GM12891 (cell line): ENCODE measurements at regions not wholly inside any gene's neighbourhood (a gene's known extent, or its start where the extent isn't known, plus 50 kb on each side); places are given as distances from the start of the nearest gene placed in this dataset.

ENCODE experiments used
- PAX5 ChIP-seq: IDR thresholded peaks from 2 replicates; pipeline ENCODE4 v1.6.1; 2011; ENCODE audit warnings: low read length, moderate library complexity, mild to moderate bottlenecking; ENCODE audit not compliant: insufficient read depth, severe bottlenecking
- POLR2A ChIP-seq: IDR thresholded peaks from 2 replicates; pipeline ENCODE4 v1.6.1; 2011; ENCODE audit warnings: low read depth, low read length, control low read depth
- POLR2AphosphoS5 ChIP-seq: IDR thresholded peaks from 2 replicates; pipeline ENCODE4 v1.6.1; 2011; ENCODE audit warnings: low read depth, low read length, control low read depth
- POU2F2 ChIP-seq: IDR thresholded peaks from 2 replicates; pipeline ENCODE4 v1.6.1; 2011; ENCODE audit warnings: low read depth, mild to moderate bottlenecking, control low read depth, low read length, moderate library complexity
- SPI1 ChIP-seq: IDR thresholded peaks from 2 replicates; pipeline ENCODE4 v1.6.1; 2011; ENCODE audit warnings: low read depth, low read length, control low read depth
- TAF1 ChIP-seq: IDR thresholded peaks from 2 replicates; pipeline ENCODE4 v1.6.1; 2011; ENCODE audit warnings: low read depth, low read length, control low read depth

- TF ChIP-seq POLR2AphosphoS5: no peak
- no peak for TF ChIP-seq POLR2A
- TF ChIP-seq TAF1: no peak
- no peak for TF ChIP-seq SPI1
- no peak for TF ChIP-seq PAX5
- TF ChIP-seq POU2F2: no peak
Observed at GRCh38 chr12:93010461-93010860, 81.4 kb upstream of the EEA1 start.
